VCaP (cell line): ENCODE measurements at regions not wholly inside any gene's neighbourhood (a gene's known extent, or its start where the extent isn't known, plus 50 kb on each side); places are given as distances from the start of the nearest gene placed in this dataset.

Experiments used
- H3K27ac ChIP-seq: fragments of 450-650 bp; 2 replicates; pipeline ENCODE4 v1.5.1; 2017
- TF ChIP-seq, protein P1 (sequence below): fragments of 450-650 bp; conservative IDR thresholded peaks from 2 replicates; pipeline ENCODE4 v1.5.1; 2017; ENCODE audit warnings: mild to moderate bottlenecking, moderate library complexity

DNA sequence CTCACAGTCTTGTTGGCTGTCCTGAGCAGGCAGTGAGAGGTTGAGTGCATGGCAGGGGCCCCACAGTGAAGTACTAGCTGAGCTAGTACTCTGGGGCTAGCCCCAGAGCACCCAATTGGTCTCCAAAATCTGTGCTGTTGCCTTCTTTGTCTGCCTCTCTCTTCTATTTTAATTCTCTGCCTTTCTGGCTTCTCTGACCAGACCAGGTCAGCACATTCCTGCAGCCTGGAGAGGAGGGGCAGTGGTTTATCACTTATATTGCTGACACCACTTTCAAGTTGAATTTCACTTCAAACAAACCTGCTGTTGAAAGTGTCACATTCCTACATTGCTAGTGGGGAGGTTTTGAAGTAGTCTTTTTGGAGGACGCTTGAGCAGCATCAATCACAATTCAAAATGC, 628.7 kb downstream of the PTPRU start:
- TF ChIP-seq, protein P1, sequence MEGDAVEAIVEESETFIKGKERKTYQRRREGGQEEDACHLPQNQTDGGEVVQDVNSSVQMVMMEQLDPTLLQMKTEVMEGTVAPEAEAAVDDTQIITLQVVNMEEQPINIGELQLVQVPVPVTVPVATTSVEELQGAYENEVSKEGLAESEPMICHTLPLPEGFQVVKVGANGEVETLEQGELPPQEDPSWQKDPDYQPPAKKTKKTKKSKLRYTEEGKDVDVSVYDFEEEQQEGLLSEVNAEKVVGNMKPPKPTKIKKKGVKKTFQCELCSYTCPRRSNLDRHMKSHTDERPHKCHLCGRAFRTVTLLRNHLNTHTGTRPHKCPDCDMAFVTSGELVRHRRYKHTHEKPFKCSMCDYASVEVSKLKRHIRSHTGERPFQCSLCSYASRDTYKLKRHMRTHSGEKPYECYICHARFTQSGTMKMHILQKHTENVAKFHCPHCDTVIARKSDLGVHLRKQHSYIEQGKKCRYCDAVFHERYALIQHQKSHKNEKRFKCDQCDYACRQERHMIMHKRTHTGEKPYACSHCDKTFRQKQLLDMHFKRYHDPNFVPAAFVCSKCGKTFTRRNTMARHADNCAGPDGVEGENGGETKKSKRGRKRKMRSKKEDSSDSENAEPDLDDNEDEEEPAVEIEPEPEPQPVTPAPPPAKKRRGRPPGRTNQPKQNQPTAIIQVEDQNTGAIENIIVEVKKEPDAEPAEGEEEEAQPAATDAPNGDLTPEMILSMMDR = no peak
- H3K27ac ChIP-seq = no peak overlapping the region

DNA sequence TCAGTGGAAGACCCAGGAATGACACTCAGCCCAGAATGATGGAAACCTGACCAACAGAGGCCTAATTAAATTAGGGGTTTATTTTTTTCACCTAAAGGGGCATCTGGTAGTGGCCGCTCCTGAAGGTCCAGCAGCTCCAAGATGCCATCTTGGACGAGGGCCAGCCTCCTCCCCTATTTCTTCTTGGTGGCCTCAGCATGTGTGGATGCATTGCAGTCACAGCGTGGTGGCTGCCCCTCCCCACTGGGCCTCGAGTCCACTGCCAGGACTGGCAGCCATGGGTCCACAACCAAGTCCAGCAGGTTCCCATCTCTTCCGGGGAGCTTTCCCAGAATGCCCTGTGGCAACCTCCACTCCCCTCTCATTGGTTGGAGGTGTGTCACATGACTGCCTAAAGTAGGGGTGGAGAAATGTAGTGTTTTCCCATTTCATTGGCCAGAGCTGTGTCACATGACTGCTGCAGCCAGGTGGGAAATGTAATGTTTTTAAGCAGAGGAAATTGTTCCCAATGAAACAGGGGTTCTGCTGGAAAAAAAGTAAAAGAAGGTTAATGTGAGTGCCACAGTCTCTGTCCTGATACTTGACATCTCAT, 628.2 kb downstream of the PTPRU start:
- no peak overlapping the region for H3K27ac ChIP-seq
- TF ChIP-seq, protein P1 = no peak

DNA sequence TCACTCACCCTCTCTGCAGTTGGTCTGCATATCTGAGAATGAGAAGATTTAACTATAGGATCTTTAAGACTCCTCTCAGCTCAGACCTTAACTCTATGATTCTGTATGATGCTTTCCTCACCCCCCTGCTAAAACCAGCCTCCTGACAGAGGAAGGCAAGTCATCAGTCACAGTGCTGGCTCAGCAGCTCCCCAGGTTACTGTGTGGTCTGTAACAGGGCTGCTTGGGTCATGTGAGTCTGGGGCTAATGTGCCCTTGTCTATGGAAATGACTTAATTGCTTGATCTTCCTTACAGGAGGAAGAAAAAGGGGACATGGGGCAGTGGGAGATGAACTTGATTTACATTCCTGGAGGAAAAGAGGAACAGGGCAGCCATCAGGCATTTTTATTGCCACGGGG, 625.6 kb downstream of the PTPRU start:
- H3K27ac ChIP-seq = no peak overlapping the region
- TF ChIP-seq, protein P1 = no peak

DNA sequence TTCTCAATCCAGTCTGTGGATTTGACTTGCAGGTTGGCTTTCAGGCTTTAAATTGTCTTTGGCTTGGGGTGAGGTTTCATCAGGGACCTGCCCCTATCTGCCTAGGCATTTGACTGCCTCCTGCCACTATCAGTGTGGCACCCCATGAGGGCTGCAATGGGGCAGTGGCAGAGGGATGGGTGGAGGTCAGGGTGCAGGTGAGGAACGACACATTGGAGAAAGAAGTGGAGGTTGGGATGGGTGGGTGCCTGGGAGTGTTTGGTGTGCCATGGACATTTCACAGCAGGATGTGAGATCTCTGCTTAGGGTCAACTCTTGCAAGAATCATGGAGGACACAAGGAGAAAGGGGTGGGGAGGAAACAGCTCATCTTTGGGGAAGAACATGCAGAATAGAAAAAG, 625.1 kb downstream of the PTPRU start:
- TF ChIP-seq, protein P1 = no peak

DNA sequence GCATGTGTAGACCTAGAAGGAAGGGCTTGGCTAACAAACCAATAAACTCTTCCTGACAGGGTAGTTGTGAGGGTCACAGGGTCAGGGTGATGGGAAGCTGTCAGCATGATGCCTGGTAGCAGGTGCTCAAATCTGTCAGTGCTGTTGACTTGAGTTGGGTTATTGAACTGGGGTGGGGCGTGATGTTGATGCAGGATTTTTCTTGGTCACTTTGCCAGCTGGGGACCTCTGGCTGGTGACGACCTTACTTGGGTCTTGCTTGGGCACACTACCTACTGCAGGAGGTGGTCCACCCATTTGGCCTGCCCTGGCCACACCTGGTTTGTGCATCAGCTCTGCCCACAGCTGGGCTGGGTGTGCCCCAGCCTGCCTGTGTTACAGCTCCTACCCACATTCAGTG, 624.4 kb downstream of the PTPRU start:
- H3K27ac ChIP-seq = no peak overlapping the region
- TF ChIP-seq, protein P1 = no peak

More for the DNA sequence above, 625.1 kb downstream of the PTPRU start:
- no peak overlapping the region for H3K27ac ChIP-seq

DNA sequence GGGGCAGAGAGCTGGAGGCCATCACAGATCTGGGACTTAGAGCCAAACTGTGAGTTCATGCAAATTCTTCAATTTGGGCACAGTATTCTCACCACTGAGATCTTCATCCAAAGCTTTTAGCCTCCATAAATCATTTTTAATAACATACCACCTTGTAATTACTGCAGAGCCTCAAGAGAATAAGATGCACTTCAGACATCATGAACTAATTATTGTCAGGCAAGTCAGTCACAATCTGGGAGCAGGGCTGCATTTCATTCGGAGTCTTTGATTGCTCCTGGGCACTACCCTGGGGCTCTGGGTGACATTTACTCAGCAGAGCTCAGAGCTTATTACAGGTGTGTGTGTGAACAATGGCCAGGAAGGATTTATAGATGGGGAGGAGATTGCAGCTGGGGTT, 623.7 kb downstream of the PTPRU start:
- TF ChIP-seq, protein P1 = no peak
- H3K27ac ChIP-seq = no peak overlapping the region

DNA sequence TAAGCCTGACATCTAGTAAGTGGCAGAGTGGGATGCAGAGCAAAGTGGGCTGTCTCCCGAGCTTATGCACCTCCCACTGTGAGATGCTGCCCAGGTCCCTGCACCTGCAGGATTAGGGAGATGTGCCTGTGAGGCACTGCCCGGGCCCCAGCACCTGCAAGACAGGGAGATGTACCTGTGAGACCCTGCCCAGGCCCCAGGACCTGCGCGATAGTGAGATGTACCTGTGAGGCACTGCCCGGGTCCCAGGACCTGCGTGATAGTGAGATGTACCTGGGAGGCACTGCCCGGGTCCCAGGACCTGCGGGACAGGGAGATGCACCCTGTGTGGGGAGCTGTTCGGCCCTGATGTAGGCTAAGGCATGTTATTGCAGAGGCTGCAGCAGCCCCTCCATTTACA, 622.8 kb downstream of the PTPRU start:
- no peak overlapping the region for H3K27ac ChIP-seq
- TF ChIP-seq, protein P1 = no peak
